Stimulated activated CD4-positive, alpha-beta T cell treated with anti-CD3 and anti-CD28 coated beads, Interleukin-15, amount 100 ng/mL, for 24 hours (primary cell): ENCODE measurements at regions not wholly inside any gene's neighbourhood (a gene's known extent, or its start where the extent isn't known, plus 50 kb on each side); places are given as distances from the start of the nearest gene placed in this dataset.

Source experiments
- DNase-seq: peaks from one replicate; pipeline ENCODE4 v3.0.0-alpha.2; 2020

- DNase-seq = no peak
Measured at GRCh38 chr18:46352520-46353250, 248.5 kb downstream of the HAUS1 start.

DNA sequence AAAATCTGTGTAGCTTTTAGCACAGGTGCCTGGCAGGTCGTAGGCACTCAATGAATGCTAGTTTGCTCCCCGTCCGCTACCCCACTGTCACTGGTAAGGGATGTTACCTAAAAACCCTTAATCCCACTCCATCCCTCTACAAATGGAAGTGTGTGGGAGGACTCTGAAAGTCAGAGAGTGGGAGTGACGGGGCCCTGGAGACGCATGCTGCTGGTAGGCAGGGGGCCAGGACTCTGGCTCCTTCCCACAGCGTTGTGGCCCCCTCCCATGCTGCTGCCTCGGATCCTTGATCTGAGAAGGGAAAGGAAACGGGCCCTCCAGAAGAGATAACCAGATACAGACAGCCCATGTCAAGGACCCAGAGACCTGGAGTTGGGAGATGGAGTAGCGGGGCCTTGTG lies 249.3 kb downstream of the HAUS1 start:
- no peak for DNase-seq

DNA sequence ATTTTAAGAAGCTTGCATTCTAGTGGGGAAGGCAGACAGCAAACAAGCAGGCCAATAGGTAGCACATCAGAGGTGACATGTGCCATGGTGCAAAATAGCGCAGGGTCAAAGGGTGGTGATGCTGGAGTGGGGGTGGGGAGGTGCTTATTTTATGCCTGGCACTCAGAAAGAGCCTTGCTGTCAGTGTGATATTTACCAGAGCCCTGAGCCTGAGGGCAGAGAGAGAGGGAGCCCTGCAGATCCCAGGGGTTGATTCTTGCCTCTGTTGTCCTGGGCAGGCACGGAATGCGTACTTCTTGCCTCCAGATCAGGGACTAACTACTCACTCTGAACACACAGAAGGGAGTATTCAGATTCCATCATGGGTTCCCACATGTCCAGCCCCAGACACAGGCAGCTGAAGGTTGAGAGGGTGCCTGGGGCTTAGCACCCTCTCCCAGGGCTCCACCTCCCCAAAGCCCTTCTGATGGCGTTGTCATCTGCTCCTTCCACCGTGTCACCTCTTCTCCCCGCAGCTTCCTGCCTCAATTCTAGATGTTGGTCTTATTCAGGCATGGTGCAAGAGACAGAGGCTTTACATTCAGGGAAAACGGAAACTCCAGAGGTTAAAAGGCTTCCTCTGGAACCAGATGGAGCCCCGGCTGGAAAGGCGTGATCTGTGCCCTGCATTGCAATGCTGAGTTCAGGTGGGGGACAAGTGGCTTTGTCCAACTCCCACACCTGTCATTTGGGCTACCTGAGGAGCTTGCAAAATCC lies 252.3 kb downstream of the HAUS1 start:
- no peak for DNase-seq

DNA sequence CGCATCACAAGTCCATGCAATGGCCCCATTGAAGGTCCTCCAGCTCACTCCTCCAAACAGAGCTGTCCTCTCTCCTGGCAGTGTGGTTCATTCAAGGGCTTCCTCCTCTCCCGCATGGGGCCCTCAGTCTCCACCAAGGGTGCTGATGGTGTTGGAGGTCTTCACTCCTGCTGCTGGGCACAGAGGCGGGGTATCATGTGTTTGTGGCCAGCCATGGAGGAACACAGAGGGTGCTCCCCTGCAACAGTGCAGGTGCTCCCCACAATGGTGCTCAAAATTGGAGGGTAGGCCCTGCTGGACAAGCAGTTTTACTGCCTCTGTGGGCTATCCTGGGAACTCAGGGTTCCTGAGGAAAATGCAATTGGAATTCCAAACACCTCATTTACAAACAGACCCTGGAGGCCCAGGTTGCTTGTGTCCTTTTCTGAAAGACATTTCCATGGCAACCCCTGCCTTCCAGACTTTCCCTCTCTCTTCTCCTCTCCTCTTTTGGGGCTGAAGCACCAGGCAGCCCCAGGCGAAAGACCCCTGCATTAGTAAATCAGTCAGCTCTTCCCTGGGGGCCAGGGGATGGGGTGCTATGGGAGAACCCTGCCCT lies 256.0 kb downstream of the HAUS1 start:
- DNase-seq = no peak

DNA sequence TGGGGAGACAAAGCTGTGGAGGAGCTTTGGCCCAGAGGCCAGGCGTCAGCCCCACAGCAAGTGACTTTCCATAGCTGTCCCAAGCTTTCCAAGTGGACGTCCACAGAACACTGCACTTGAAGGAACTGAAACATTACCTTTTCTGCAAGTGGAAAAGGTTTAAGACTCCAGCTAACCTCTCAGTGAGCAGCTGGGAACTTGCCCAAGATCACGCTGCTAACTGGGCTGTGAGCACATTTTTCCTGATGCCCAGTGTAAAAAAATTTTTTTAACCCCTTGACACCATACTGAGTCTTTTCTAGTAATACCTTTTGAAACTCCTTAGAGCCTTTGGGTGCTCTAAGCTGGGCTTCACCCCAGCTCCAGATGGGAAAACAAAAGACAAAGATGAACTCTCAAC lies 256.7 kb downstream of the HAUS1 start:
- no peak for DNase-seq

GRCh38 chr18:46362533-46362932 lies 258.3 kb downstream of the HAUS1 start:
- no peak for DNase-seq

- no peak for DNase-seq
Measured at GRCh38 chr18:46364048-46364447, 259.9 kb downstream of the HAUS1 start.

DNA sequence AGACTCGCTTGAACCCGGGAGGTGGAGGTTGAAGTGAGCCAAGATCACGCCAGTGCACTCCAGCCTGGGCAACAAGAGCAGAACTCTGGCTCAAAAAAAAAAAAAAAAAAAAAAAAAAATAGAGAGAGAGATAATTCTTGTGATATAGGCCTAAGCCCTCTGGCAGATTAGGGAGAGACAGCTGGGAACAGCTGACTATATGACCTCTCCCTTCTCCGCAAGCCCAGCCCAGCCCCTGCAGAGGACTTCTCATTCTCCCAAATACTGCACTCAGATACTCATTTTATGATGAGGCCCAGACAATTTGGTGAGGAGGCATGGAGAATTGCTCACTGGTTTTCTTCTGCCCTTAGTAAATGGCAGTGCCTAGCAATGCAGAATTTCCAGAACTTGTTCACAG lies 262.0 kb downstream of the HAUS1 start:
- no peak for DNase-seq

GRCh38 chr18:46366751-46367376 lies 262.7 kb downstream of the HAUS1 start:
- no peak for DNase-seq

- no peak for DNase-seq
Measured at GRCh38 chr18:46369323-46369722, 265.1 kb downstream of the HAUS1 start.

DNA sequence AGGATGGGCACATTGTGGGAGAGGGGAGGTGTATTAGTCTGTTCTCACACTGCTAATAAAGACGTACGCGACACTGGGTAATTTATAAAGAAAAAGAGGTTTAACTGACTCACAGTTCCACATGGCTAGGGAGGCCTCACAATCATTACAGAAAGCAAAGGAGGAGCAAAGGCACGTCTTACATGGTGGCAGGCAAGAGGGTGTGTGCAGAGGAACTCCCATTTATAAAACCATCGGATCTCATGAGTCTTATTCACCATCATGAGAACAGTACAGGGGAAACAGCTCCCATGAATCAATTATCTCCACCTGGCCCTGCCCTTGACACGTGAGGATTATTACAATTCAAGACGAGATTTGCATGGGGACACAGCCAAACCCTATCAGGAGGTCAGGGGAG lies 266.7 kb downstream of the HAUS1 start:
- DNase-seq = no peak

GRCh38 chr18:46372670-46373069 lies 268.5 kb downstream of the HAUS1 start:
- no peak for DNase-seq

- no peak for DNase-seq
Measured at GRCh38 chr18:46373131-46373530, 268.9 kb downstream of the HAUS1 start.

- DNase-seq = no peak
Measured at GRCh38 chr18:46373791-46374190, 269.6 kb downstream of the HAUS1 start.

GRCh38 chr18:46374850-46375249 lies 270.7 kb downstream of the HAUS1 start:
- no peak for DNase-seq

DNA sequence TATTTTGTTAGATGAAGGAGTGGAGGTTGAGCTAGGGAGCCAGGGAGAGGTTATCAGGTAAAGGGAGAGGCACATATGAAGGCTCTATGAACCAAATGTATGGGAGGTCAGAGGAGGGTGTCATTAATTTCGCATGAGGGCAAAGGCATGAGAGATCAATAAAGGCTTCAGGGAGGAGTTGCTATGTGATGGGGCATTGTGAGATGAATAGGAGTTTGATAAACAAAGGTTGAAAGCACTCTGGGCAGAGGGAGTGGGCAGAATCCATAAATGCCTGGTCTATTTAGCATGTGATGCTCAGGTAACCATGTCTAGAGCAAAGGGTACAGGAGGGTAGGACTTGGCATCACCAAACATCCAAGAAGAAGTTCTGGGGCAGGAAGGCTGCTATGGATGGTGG lies 273.4 kb downstream of the HAUS1 start:
- DNase-seq = no peak

GRCh38 chr18:46378126-46378863 lies 274.1 kb downstream of the HAUS1 start:
- no peak for DNase-seq

- DNase-seq = no peak
Measured at GRCh38 chr18:46378864-46379207, 274.7 kb downstream of the HAUS1 start.

- DNase-seq = no peak
Measured at GRCh38 chr18:46379323-46379950, 275.3 kb downstream of the HAUS1 start.

- DNase-seq = no peak
Measured at GRCh38 chr18:46385124-46385523, 271.9 kb downstream of the LOXHD1 start.

GRCh38 chr18:46386788-46387187 lies 270.2 kb downstream of the LOXHD1 start:
- no peak for DNase-seq

DNA sequence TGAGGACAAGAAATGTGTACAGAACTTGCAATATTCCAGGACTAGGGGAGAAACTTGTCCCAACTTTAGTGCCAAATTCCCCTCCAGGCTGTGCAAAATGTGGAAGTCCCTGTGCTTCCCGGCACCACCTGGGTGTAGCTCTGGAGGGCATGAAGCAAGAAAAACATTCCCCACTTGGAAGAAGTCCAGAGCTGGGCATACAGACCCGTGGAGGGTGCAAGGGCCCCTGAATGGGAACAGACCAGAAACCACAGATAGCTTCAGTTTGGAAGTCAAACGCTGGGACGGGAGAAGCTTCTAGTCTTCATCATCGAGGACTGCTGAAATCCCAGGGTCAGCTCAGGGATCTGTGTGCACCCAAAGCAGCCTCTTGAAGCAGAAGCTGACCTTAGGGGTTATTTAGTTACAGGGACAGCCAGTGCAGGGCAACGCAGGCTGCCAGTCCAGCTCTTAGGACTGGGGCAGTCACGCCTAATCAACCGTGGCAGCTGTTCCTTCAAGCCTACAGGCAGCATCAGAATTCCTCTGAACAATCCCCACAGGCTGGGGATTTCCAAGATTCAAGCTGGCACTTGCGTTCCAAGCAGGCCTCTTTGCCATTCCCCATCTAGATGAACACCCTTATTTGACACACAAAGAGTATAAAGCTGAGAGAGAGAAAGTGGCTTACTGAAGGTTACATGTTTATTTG lies 269.4 kb downstream of the LOXHD1 start:
- DNase-seq = no peak
